ENCODE measurements at regions not wholly inside any gene's neighbourhood (a gene's known extent, or its start where the extent isn't known, plus 50 kb on each side); places are given as distances from the start of the nearest gene placed in this dataset.
A peak's percentile ranks its signal among the peaks of the same experiment; 100 is the strongest.
"Not testable (repeated sequence)": the region's sequence is repeated elsewhere in the genome, so short reads cannot be mapped to it uniquely, and the experiment has no call there.

- TF ChIP-seq CTCF (conservative IDR thresholded peaks at IDR 0.05) = no peak
- no peak overlapping the region for H3K27ac ChIP-seq
Measured at GRCh38 chr22:25331050-25331449, 111.6 kb downstream of the CRYBB2 start.

- not testable (repeated sequence) for H3K27ac ChIP-seq
Measured at GRCh38 chr22:25331911-25332310, 112.5 kb downstream of the CRYBB2 start.

DNA sequence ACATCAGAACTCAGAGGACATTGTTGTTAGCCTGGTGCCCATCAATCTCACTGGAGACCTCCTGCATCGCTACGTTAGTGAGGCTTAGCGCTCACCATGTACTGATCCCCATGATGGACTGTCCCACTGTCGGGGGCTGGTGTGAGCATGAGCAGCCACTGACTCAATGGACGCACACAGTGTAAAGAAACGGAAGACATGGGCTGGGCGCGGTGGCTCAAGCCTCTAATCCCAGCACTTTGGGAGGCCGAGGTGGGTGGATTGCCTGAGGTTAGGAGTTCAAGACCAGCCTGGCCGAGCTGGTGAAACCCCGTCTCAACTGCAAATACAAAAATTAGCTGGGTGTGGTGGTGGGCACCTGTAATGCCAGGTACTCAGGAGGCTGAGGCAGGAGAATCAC, 112.9 kb downstream of the CRYBB2 start:
- TF ChIP-seq CTCF (conservative IDR thresholded peaks at IDR 0.05) = no peak
- no peak overlapping the region for H3K27ac ChIP-seq

DNA sequence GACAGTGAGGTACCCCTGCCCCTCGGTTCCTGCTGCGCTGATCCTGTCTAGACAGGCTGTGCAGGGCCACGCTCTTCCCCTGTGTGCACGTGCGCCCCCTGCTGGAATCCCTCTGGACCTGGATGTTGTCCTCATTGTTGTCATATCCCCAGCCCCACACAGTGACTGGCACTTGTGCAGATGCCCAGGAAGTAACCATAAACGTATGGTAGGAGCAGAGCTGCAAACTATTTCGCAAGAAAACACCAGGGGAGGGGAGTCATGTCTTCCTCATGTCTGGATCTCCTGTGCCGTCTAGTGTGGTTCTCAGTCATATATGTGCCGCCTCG, 114.7 kb downstream of the CRYBB2 start:
- peak; percentile 64 for TF ChIP-seq CTCF (conservative IDR thresholded peaks at IDR 0.05)

DNA sequence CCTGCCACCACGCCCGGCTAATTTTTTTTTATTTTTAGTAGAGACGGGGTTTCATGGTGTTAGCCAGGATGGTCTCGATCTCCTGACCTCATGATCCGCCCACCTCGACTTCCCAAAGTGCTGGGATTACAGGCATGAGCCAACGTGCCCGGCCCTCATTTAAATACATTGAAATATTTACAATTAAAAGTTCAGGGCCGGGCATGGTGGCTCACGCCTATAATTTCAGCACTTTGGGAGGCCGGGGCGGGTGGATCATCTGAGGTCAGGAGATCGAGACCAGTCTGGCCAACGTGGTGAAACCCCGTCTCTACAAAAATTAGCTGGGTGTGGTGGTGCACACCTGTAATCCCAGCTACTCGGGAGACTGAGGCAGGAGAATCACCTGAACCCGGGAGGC, 115.2 kb downstream of the CRYBB2 start:
- H3K27ac ChIP-seq = not testable (repeated sequence)

More for the DNA sequence above, 114.7 kb downstream of the CRYBB2 start:
- H3K27ac ChIP-seq = no peak overlapping the region

- H3K27ac ChIP-seq = not testable (repeated sequence)
Measured at GRCh38 chr22:25335276-25335675, 115.8 kb downstream of the CRYBB2 start.

- H3K27ac ChIP-seq = not testable (repeated sequence)
Measured at GRCh38 chr22:25340536-25340935, 121.1 kb downstream of the CRYBB2 start.

DNA sequence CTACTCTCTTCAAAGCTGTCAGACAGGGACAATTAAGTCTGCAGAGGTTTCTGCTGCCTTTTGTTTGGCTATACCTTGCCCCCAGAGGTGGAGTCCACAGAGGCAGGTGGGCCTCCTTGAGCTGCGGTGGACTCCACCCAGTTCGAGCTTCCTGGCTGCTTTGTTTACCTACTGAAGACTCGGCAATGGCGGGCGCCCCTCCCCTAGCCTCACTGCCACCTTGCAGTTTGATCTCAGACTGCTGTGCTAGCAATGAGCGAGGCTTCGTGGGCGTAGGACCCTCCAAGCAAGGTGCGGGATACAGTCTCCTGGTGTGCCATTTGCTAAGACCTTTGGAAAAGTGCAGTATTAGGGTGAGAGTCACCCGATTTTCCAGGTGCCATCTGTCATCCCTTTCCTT, 124.9 kb downstream of the CRYBB2 start:
- H3K27ac ChIP-seq = not testable (repeated sequence)

- no peak overlapping the region for H3K27ac ChIP-seq
- no peak for TF ChIP-seq CTCF (conservative IDR thresholded peaks at IDR 0.05)
Measured at GRCh38 chr22:25346859-25347751, 127.7 kb downstream of the CRYBB2 start.

GRCh38 chr22:25347752-25348102, 128.3 kb downstream of the CRYBB2 start:
- no peak overlapping the region for H3K27ac ChIP-seq
- TF ChIP-seq CTCF (conservative IDR thresholded peaks at IDR 0.05) = no peak
